ENCODE measurements at regions not wholly inside any gene's neighbourhood (a gene's known extent, or its start where the extent isn't known, plus 50 kb on each side); places are given as distances from the start of the nearest gene placed in this dataset.

- no peak overlapping the region for H3K9ac ChIP-seq (ENCODE audit: control insufficient read depth, insufficient read depth, low read length)
- ChIA-PET SMC1A (ENCODE audit: uncharacterized antibody, unreplicated experiment) (no interaction called here), POLR2A (no interaction called here), RAD21 (ENCODE audit: unreplicated experiment) (no interaction called here), CTCF (no interaction called here)
- H2AFZ ChIP-seq (ENCODE audit: control insufficient read depth, low read depth, low read length): no peak overlapping the region
- no peaks in the 10 kb centered on the region for H3K9me3 ChIP-seq (replicated peaks; ENCODE audit: control insufficient read depth, insufficient read depth, low read length)
- WGBS (ENCODE audit: insufficient coverage, insufficient replicate concordance, low lambda C conversion rate, missing lambda C conversion rate): 39% methylated on average over 4 of the region's 4 CpGs
- intact Hi-C loops (cut with micrococcal nuclease; ENCODE audit: unreplicated experiment): no loop called here
- ATAC-seq: no peak
- no peak overlapping the region for H3K4me3 ChIP-seq
- H3K27ac ChIP-seq (ENCODE audit: control insufficient read depth, insufficient read depth): no peak overlapping the region
- no peak for DNase-seq (ENCODE audit: low read depth, low spot score)
- H3K79me2 ChIP-seq (ENCODE audit: control insufficient read depth, insufficient read depth, low read length): no peaks in the 10 kb centered on the region
- no TSS peak for BruUV-seq (replicated peaks)
- no peaks in the 10 kb centered on the region for H3K36me3 ChIP-seq (ENCODE audit: control insufficient read depth in 2 of 2, insufficient read depth in 2 of 2, low read length in 1 of 2)
- in situ Hi-C loops (cut with MboI): no loop called here
- no peaks in the 10 kb centered on the region for H3K4me1 ChIP-seq (ENCODE audit: control insufficient read depth, insufficient read depth, low read length)
- H3K4me2 ChIP-seq (ENCODE audit: control insufficient read depth, insufficient read depth): no peak overlapping the region
- TF ChIP-seq SRF (IDR thresholded peaks at IDR 0.05; ENCODE audit: low read depth in 2 of 2, low read length in 2 of 2) (no peak), HDAC6 (IDR thresholded peaks at IDR 0.05; ENCODE audit: unreplicated experiment) (no peak), RAD21 (IDR thresholded peaks at IDR 0.05; ENCODE audit: insufficient read depth, low read depth, low read length) (no peak), CBX5 (IDR thresholded peaks at IDR 0.05; ENCODE audit: low read depth) (no peak), BRCA1 (IDR thresholded peaks at IDR 0.05; ENCODE audit: low read depth, low read length) (no peak), NFYA (IDR thresholded peaks at IDR 0.05; ENCODE audit: borderline replicate concordance, low read depth, low read length) (no peak), SIN3A (IDR thresholded peaks at IDR 0.05; ENCODE audit: low read depth, low read length) (no peak), SMAD5 (IDR thresholded peaks at IDR 0.05; ENCODE audit: low read depth) (no peak), PKNOX1 (IDR thresholded peaks at IDR 0.05) (no peak), KDM1A (IDR thresholded peaks at IDR 0.05; ENCODE audit: borderline replicate concordance) (no peak), NFYB (IDR thresholded peaks at IDR 0.05; ENCODE audit: insufficient read depth, low read depth, low read length) (no peak), FOXK2 (IDR thresholded peaks at IDR 0.05) (no peak), NR2F1 (conservative IDR thresholded peaks at IDR 0.05) (no peak), BCL11A (IDR thresholded peaks at IDR 0.05; ENCODE audit: low read depth, low read length) (no peak)
- no peaks in the 10 kb centered on the region for H4K20me1 ChIP-seq (ENCODE audit: control insufficient read depth, insufficient read depth)
- H3K27me3 ChIP-seq (replicated peaks in 1 of 2; ENCODE audit: control insufficient read depth in 2 of 2, insufficient read depth in 2 of 2, low read length in 1 of 2): peaks cover 5 to 6% of the 10 kb centered on the region in 2 experiments; a peak in 3 of 4 replicates
- no peak for FAIRE-seq
Observed at GRCh38 chr5:1665803-1666202, 133.8 kb downstream of the MRPL36 start.

All from GM12878 (cell line).